ENCODE measurements at regions not wholly inside any gene's neighbourhood (a gene's known extent, or its start where the extent isn't known, plus 50 kb on each side); places are given as distances from the start of the nearest gene placed in this dataset.
"Not testable (repeated sequence)": the region's sequence is repeated elsewhere in the genome, so short reads cannot be mapped to it uniquely, and the experiment has no call there.

- TF ChIP-seq, protein P1, sequence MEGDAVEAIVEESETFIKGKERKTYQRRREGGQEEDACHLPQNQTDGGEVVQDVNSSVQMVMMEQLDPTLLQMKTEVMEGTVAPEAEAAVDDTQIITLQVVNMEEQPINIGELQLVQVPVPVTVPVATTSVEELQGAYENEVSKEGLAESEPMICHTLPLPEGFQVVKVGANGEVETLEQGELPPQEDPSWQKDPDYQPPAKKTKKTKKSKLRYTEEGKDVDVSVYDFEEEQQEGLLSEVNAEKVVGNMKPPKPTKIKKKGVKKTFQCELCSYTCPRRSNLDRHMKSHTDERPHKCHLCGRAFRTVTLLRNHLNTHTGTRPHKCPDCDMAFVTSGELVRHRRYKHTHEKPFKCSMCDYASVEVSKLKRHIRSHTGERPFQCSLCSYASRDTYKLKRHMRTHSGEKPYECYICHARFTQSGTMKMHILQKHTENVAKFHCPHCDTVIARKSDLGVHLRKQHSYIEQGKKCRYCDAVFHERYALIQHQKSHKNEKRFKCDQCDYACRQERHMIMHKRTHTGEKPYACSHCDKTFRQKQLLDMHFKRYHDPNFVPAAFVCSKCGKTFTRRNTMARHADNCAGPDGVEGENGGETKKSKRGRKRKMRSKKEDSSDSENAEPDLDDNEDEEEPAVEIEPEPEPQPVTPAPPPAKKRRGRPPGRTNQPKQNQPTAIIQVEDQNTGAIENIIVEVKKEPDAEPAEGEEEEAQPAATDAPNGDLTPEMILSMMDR (IDR thresholded peaks at IDR 0.05; ENCODE audit: control extremely low read depth in 1 of 3, insufficient read depth in 1 of 3, low read depth in 1 of 3, low read length in 3 of 3) = not testable (repeated sequence)
- not testable (repeated sequence) for TF ChIP-seq JUND (IDR thresholded peaks at IDR 0.05; ENCODE audit: low read length); POLR2A (IDR thresholded peaks at IDR 0.05; ENCODE audit: control extremely low read depth in 1 of 2, low read depth in 2 of 2, low read length in 2 of 2); SP4 (IDR thresholded peaks at IDR 0.05; ENCODE audit: low read length); HDAC6 (IDR thresholded peaks at IDR 0.05; ENCODE audit: low read depth, low read length); RFX5 (IDR thresholded peaks at IDR 0.05; ENCODE audit: borderline replicate concordance, low read depth, low read length); GABPA (IDR thresholded peaks at IDR 0.05; ENCODE audit: borderline replicate concordance, insufficient read depth, low read length)
- TF ChIP-seq, protein P2, sequence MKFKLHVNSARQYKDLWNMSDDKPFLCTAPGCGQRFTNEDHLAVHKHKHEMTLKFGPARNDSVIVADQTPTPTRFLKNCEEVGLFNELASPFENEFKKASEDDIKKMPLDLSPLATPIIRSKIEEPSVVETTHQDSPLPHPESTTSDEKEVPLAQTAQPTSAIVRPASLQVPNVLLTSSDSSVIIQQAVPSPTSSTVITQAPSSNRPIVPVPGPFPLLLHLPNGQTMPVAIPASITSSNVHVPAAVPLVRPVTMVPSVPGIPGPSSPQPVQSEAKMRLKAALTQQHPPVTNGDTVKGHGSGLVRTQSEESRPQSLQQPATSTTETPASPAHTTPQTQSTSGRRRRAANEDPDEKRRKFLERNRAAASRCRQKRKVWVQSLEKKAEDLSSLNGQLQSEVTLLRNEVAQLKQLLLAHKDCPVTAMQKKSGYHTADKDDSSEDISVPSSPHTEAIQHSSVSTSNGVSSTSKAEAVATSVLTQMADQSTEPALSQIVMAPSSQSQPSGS (IDR thresholded peaks at IDR 0.05; ENCODE audit: low read length) = not testable (repeated sequence)
These were observed 73.3 kb upstream of the BOD1L1 start for GRCh38 chr4:13700858-13701140.

Measured in H1 (cell line).